HG03378 (cell line): ENCODE measurements at regions not wholly inside any gene's neighbourhood (a gene's known extent, or its start where the extent isn't known, plus 50 kb on each side); places are given as distances from the start of the nearest gene placed in this dataset.

Experiments used
- ATAC-seq: cut with Tn5 transposase; IDR thresholded peaks from one replicate; pipeline ENCODE4 v1.9.1; 2021; ENCODE audit warnings: mild to moderate bottlenecking, moderate library complexity; ENCODE audit not compliant: unreplicated experiment

DNA sequence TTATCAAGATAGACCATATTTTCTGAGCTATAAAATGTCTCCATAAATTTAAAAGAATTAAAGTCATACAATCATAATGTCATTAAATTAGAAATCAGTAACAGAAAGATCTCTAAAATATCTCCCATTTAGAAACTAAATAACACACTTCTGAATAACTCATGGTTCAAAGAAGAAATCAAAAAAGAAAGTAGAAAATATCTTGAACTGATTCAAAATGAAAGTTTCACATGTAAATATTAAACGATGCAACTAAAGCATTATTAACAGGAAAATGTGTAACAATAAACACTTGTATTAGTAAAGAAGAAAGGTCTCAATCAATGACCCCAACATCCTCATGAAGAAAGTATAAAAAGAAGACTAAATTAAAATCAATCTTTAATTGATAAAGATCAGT is 50.5 kb upstream of the PZP start:
- no peak for ATAC-seq
